Keratinocyte (primary cell): ENCODE measurements at regions not wholly inside any gene's neighbourhood (a gene's known extent, or its start where the extent isn't known, plus 50 kb on each side); places are given as distances from the start of the nearest gene placed in this dataset.

ENCODE experiments used
- DNase-seq: peaks from one replicate; pipeline ENCODE4 v3.0.0-alpha.2; 2011; ENCODE audit warnings: low read depth, missing footprints, low spot score
- FAIRE-seq: peaks from 2 replicates; lab custom pipeline; 2011; peaks lifted over from hg19 to GRCh38; lab: Jason Lieb, UNC
- H2AFZ ChIP-seq: 2 replicates; pipeline ENCODE4 v1.6.0; 2012; ENCODE audit warnings: low read length, control low read depth, inconsistent platforms; ENCODE audit not compliant: control insufficient read depth
- H3K27ac ChIP-seq: 2 replicates; pipeline ENCODE4 v1.5.1; 2011; ENCODE audit warnings: low read length; ENCODE audit not compliant: control insufficient read depth, insufficient read depth
- H3K27me3 ChIP-seq: 3 replicates; pipeline ENCODE4 v1.6.0; 2011; ENCODE audit warnings: low read length; ENCODE audit not compliant: control insufficient read depth, insufficient read depth; ENCODE audit errors: extremely low read depth
- H3K36me3 ChIP-seq, 2 experiments: 2 replicates in 1 of 2; 3 replicates in 1 of 2; pipeline ENCODE4 v1.5.1; 2011; ENCODE audit warnings: low read length in 2 of 2, mild to moderate bottlenecking in 1 of 2; ENCODE audit not compliant: control insufficient read depth in 2 of 2, insufficient read depth in 2 of 2; ENCODE audit errors: extremely low read depth in 1 of 2
- H3K4me1 ChIP-seq: 3 replicates; pipeline ENCODE4 v1.5.1; 2011; ENCODE audit warnings: low read length; ENCODE audit not compliant: control insufficient read depth, insufficient read depth; ENCODE audit errors: extremely low read depth
- H3K4me2 ChIP-seq: 3 replicates; pipeline ENCODE4 v1.6.0; 2011; ENCODE audit warnings: low read depth, low read length; ENCODE audit not compliant: control insufficient read depth, insufficient read depth; ENCODE audit errors: extremely low read depth
- H3K4me3 ChIP-seq, 3 experiments: fragments of 200-600 bp in 1 of 3; sonication (generic) in 1 of 3; 2 replicates in 2 of 3; 3 replicates in 1 of 3; pipeline ENCODE4 v1.5.1; 2011 to 2016; ENCODE audit warnings: low read length in 3 of 3, mild to moderate bottlenecking in 3 of 3, control low read depth in 2 of 3, inconsistent platforms in 1 of 3, low read depth in 1 of 3, mixed read lengths in 1 of 3, mixed run types in 1 of 3, moderate library complexity in 1 of 3; ENCODE audit not compliant: control insufficient read depth in 2 of 3, insufficient read depth in 2 of 3; ENCODE audit errors: extremely low read depth in 1 of 3
- H3K79me2 ChIP-seq: 2 replicates; pipeline ENCODE4 v1.6.0; 2012; ENCODE audit warnings: low read length; ENCODE audit not compliant: control insufficient read depth, insufficient read depth
- H3K9ac ChIP-seq: 3 replicates; pipeline ENCODE4 v1.6.0; 2011; ENCODE audit warnings: low read length; ENCODE audit not compliant: control insufficient read depth, insufficient read depth; ENCODE audit errors: extremely low read depth
- H3K9me1 ChIP-seq: 3 replicates; pipeline ENCODE4 v1.6.0; 2011; ENCODE audit warnings: low read length; ENCODE audit not compliant: control insufficient read depth, insufficient read depth; ENCODE audit errors: extremely low read depth
- H3K9me3 ChIP-seq: 2 replicates; pipeline ENCODE4 v1.5.1; 2012; ENCODE audit warnings: low read depth, low read length; ENCODE audit not compliant: control insufficient read depth
- H4K20me1 ChIP-seq: 3 replicates; pipeline ENCODE4 v1.6.0; 2011; ENCODE audit warnings: low read length; ENCODE audit not compliant: control insufficient read depth, insufficient read depth; ENCODE audit errors: extremely low read depth
- CTCF ChIP-seq, 3 experiments: IDR thresholded peaks in 1 of 3; conservative IDR thresholded peaks in 1 of 3; optimal IDR thresholded peaks in 1 of 3; 2 replicates in 2 of 3; 3 replicates in 1 of 3; pipeline versions ENCODE3 to v1.5.1; 2011; ENCODE audit warnings: low read length in 3 of 3, mild to moderate bottlenecking in 3 of 3, moderate library complexity in 2 of 3, control low read depth in 1 of 3, inconsistent platforms in 1 of 3; ENCODE audit not compliant: insufficient read depth in 2 of 3; ENCODE audit errors: extremely low read depth in 1 of 3
- EZH2 ChIP-seq: IDR thresholded peaks from one replicate; pipeline ENCODE4 v1.6.1; 2012; ENCODE audit warnings: inconsistent platforms, mild to moderate bottlenecking, low read length, moderate library complexity
- dilution Hi-C: fragments of 300-500 bp; cut with MboI; formaldehyde crosslinking; loops from one replicate; pipeline ENCODE4 v1.7.0; 2020; ENCODE audit warnings: low sequenced_read_pairs; ENCODE audit not compliant: extremely low pct_ligation_motif_present

- H3K27ac ChIP-seq, result peak overlapping the region; percentile 93
- DNase-seq, result peak; percentile 52
- no peak for TF ChIP-seq EZH2
- TF ChIP-seq CTCF (optimal IDR thresholded peaks at IDR 0.05 in 1 of 3, IDR thresholded peaks at IDR 0.05 in 1 of 3, conservative IDR thresholded peaks at IDR 0.05 in 1 of 3; ENCODE audit: extremely low read depth in 1 of 3, insufficient read depth in 2 of 3, low read length in 3 of 3), result no peak
These were observed 67.4 kb downstream of the KCNRG start for GRCh38 chr13:50082426-50083281.

GRCh38 chr13:50085063-50085462 lies 69.8 kb downstream of the KCNRG start:
- TF ChIP-seq EZH2, result no peak
- peak in 2 of 3 experiments; percentile 19 to 38 for TF ChIP-seq CTCF (optimal IDR thresholded peaks at IDR 0.05 in 1 of 3, IDR thresholded peaks at IDR 0.05 in 1 of 3, conservative IDR thresholded peaks at IDR 0.05 in 1 of 3; ENCODE audit: extremely low read depth in 1 of 3, insufficient read depth in 2 of 3, low read length in 3 of 3)
- FAIRE-seq, result no peak
- DNase-seq, result no peak

More at GRCh38 chr13:50082426-50083281, 67.4 kb downstream of the KCNRG start:
- peaks cover 4% of the 10 kb centered on the region for H4K20me1 ChIP-seq
- peaks cover 52% of the 10 kb centered on the region for H3K79me2 ChIP-seq
- H3K4me2 ChIP-seq, result peak overlapping the region; percentile 95
- H3K9me3 ChIP-seq, result no peaks in the 10 kb centered on the region
- peak overlapping the region; percentile 97 for H2AFZ ChIP-seq
- no peaks in the 10 kb centered on the region for H3K9me1 ChIP-seq
- H3K4me3 ChIP-seq, result peak overlapping the region; percentile 50 to 98 (median 98)
- no peaks in the 10 kb centered on the region for H3K27me3 ChIP-seq
- FAIRE-seq, result no peak
- peak overlapping the region; percentile 88 for H3K9ac ChIP-seq
- dilution Hi-C loops, result no loop called here
- peaks cover 17% of the 10 kb centered on the region for H3K4me1 ChIP-seq
- H3K36me3 ChIP-seq, result no peaks in the 10 kb centered on the region

More at GRCh38 chr13:50085063-50085462, 69.8 kb downstream of the KCNRG start:
- H2AFZ ChIP-seq, result no peak overlapping the region
- H3K9me3 ChIP-seq, result no peaks in the 10 kb centered on the region
- H3K27me3 ChIP-seq, result no peaks in the 10 kb centered on the region
- H3K4me3 ChIP-seq, result peak overlapping the region in 1 of 3 experiments; percentile 2
- peak overlapping the region; percentile 37 for H3K4me2 ChIP-seq
- H3K79me2 ChIP-seq, result peaks cover 29% of the 10 kb centered on the region
- H3K27ac ChIP-seq, result no peak overlapping the region
- no peaks in the 10 kb centered on the region for H3K36me3 ChIP-seq
- no peaks in the 10 kb centered on the region for H3K9me1 ChIP-seq
- peaks cover 3% of the 10 kb centered on the region for H3K4me1 ChIP-seq
- no peak overlapping the region for H3K9ac ChIP-seq
- dilution Hi-C loops, result no loop called here
- peaks cover 4% of the 10 kb centered on the region for H4K20me1 ChIP-seq
